Activated CD4-positive, alpha-beta T cell treated with anti-CD3 and anti-CD28 coated beads for 1 hour (primary cell): ENCODE measurements at regions not wholly inside any gene's neighbourhood (a gene's known extent, or its start where the extent isn't known, plus 50 kb on each side); places are given as distances from the start of the nearest gene placed in this dataset.

Source experiments
- DNase-seq: peaks from one replicate; pipeline ENCODE4 v3.0.0-alpha.2; 2020

GRCh38 chr9:126095546-126096190 is 231.0 kb upstream of the MVB12B start:
- DNase-seq, result no peak

GRCh38 chr9:126096340-126096739 is 230.3 kb upstream of the MVB12B start:
- no peak for DNase-seq

GRCh38 chr9:126097679-126098078 is 228.9 kb upstream of the MVB12B start:
- no peak for DNase-seq

- DNase-seq, result no peak
Observed at GRCh38 chr9:126106404-126106803, 220.2 kb upstream of the MVB12B start.

- no peak for DNase-seq
Observed at GRCh38 chr9:126107693-126108092, 218.9 kb upstream of the MVB12B start.

- no peak for DNase-seq
Observed at GRCh38 chr9:126108240-126108639, 218.4 kb upstream of the MVB12B start.

- no peak for DNase-seq
Observed at GRCh38 chr9:126109575-126109974, 217.1 kb upstream of the MVB12B start.

GRCh38 chr9:126111556-126111955 is 215.1 kb upstream of the MVB12B start:
- DNase-seq, result no peak

GRCh38 chr9:126112135-126112720 is 214.4 kb upstream of the MVB12B start:
- DNase-seq, result no peak

GRCh38 chr9:126113176-126113575 is 213.5 kb upstream of the MVB12B start:
- no peak for DNase-seq

- DNase-seq, result no peak
Observed at GRCh38 chr9:126113756-126114408, 212.7 kb upstream of the MVB12B start.

- no peak for DNase-seq
Observed at GRCh38 chr9:126114409-126114760, 212.2 kb upstream of the MVB12B start.

- no peak for DNase-seq
Observed at GRCh38 chr9:126114850-126115460, 211.7 kb upstream of the MVB12B start.

- DNase-seq, result no peak
Observed at GRCh38 chr9:126116351-126117157, 210.1 kb upstream of the MVB12B start.

GRCh38 chr9:126117158-126117425 is 209.5 kb upstream of the MVB12B start:
- DNase-seq, result no peak

GRCh38 chr9:126117631-126118030 is 209.0 kb upstream of the MVB12B start:
- DNase-seq, result no peak

GRCh38 chr9:126119731-126120130 is 206.9 kb upstream of the MVB12B start:
- no peak for DNase-seq

GRCh38 chr9:126122901-126123616 is 203.6 kb upstream of the MVB12B start:
- no peak for DNase-seq

GRCh38 chr9:126123927-126124326 is 202.7 kb upstream of the MVB12B start:
- no peak for DNase-seq

- DNase-seq, result no peak
Observed at GRCh38 chr9:126125177-126125576, 201.5 kb upstream of the MVB12B start.

GRCh38 chr9:126125577-126125976 is 201.1 kb upstream of the MVB12B start:
- DNase-seq, result no peak

- DNase-seq, result no peak
Observed at GRCh38 chr9:126125992-126126409, 200.6 kb upstream of the MVB12B start.

- DNase-seq, result no peak
Observed at GRCh38 chr9:126126807-126127206, 199.8 kb upstream of the MVB12B start.
